ENCODE measurements at regions not wholly inside any gene's neighbourhood (a gene's known extent, or its start where the extent isn't known, plus 50 kb on each side); places are given as distances from the start of the nearest gene placed in this dataset.

GRCh38 chr5:31048282-31049270 lies 144.9 kb upstream of the CDH6 start:
- TF ChIP-seq POLR2A (IDR thresholded peaks at IDR 0.05) (no peak), CTCF (IDR thresholded peaks at IDR 0.05) (no peak)

Data from body of pancreas (tissue), 4 donors.